T-helper 17 cell (primary cell): ENCODE measurements at regions not wholly inside any gene's neighbourhood (a gene's known extent, or its start where the extent isn't known, plus 50 kb on each side); places are given as distances from the start of the nearest gene placed in this dataset.
A peak's percentile ranks its signal among the peaks of the same experiment; 100 is the strongest.
"Not testable (repeated sequence)": the region's sequence is repeated elsewhere in the genome, so short reads cannot be mapped to it uniquely, and the experiment has no call there.

Experiments used
- ATAC-seq: fragments of 150-1000 bp; cut with Tn5 transposase; 2 replicates; pipeline ENCODE4 v1.10.0; 2021; ENCODE audit warnings: mild to moderate bottlenecking, moderate library complexity
- DNase-seq, 3 donors: peaks; one replicate each; pipeline versions ENCODE4 v3.0.0 to v3.0.0-alpha.2; 2020 to 2021
- H3K9me3 ChIP-seq: one replicate; pipeline ENCODE4 v1.7.0; 2013; ENCODE audit warnings: low read length, mild to moderate bottlenecking; ENCODE audit not compliant: control insufficient read depth, poor library complexity, severe bottlenecking
- H3K27ac Mint-ChIP-seq: one replicate; pipeline ENCODE4 v1.8.0; 2022; ENCODE audit warnings: mild to moderate bottlenecking, moderate library complexity, mixed read lengths
- H3K27me3 Mint-ChIP-seq: one replicate; pipeline ENCODE4 v1.8.0; 2022; ENCODE audit warnings: mixed read lengths
- H3K36me3 Mint-ChIP-seq: one replicate; pipeline ENCODE4 v1.8.0; 2022; ENCODE audit warnings: low read depth, mixed read lengths
- H3K4me1 Mint-ChIP-seq: one replicate; pipeline ENCODE4 v1.8.0; 2022; ENCODE audit warnings: mild to moderate bottlenecking, mixed read lengths
- H3K4me3 Mint-ChIP-seq: one replicate; pipeline ENCODE4 v1.8.0; 2022; ENCODE audit warnings: mild to moderate bottlenecking, moderate library complexity, mixed read lengths

DNA sequence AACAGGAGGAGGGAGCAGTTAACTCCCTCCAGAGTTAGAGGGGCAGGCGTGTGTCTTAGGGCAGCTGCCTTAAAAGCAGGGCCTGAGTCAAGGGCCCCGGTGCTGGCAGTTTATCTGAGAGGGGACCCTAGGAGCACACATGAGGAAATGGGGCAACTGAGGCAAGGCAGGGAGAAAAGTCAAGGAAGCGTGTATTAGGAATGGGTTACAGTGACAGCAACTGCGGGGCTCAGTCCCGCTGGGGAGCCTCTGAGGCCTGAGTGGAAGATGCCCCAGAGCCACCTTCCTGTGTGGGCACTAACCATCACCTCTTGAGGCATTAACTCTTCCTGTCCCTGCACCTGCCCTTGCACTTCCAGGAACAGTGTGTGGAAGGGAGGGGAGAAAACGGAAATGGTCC lies 276.3 kb downstream of the MATN1 start:
- ATAC-seq (no peak), DNase-seq (no peak)
- Mint-ChIP-seq H3K4me3 (no peak overlapping the region), H3K4me1 (peaks cover 2% of the 10 kb centered on the region), H3K27me3 (peaks cover 24% of the 10 kb centered on the region), H3K36me3 (peaks cover 6% of the 10 kb centered on the region), H3K27ac (no peak overlapping the region)
- no peaks in the 10 kb centered on the region for H3K9me3 ChIP-seq

DNA sequence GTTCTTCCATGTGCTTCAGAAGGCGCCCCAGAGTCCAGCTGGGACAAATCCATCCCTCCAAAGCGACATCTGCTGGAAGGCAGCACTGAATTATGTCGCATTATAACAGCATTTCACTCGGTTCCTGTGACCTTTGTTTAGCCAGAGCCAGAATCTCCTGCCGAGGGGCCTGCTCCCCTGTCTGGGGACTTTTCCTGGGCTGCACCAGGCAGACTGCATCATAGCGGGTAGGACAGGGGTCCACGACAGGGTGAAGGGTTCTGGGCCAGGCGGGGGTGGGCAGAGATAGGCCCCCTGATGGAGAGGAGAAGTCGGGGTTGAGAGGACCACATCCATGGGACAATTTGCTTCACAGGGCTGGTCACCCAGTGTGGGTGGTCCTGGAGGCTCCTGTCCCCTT lies 276.9 kb downstream of the MATN1 start:
- no peak overlapping the region for H3K4me3 Mint-ChIP-seq
- DNase-seq (no peak), ATAC-seq (no peak)
- H3K9me3 ChIP-seq = no peaks in the 10 kb centered on the region
- H3K36me3 Mint-ChIP-seq = peaks cover 6% of the 10 kb centered on the region
- peaks cover 24% of the 10 kb centered on the region for H3K27me3 Mint-ChIP-seq
- no peak overlapping the region for H3K27ac Mint-ChIP-seq
- peaks cover 2% of the 10 kb centered on the region for H3K4me1 Mint-ChIP-seq

DNA sequence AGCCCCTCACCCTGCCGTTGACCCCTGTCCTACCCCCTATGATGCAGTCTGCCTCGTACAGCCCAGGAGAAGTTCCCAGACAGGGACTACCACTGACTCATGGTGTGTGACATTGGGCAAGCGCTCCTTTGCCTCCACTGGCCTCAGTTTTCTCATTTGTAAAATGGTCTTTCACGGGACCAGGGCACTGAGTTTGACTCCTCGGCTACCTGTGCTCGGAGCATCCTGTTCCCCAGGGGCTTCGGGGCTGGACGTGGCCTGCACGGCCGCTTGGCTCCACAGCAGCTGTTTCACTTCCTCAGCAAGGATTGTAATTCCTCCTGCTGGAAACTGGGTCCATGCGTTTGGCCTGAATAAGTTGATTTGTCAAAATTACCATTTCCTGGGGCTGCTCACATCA lies 277.3 kb downstream of the MATN1 start:
- Mint-ChIP-seq H3K4me3 (no peak overlapping the region), H3K27me3 (peaks cover 24% of the 10 kb centered on the region), H3K36me3 (peaks cover 6% of the 10 kb centered on the region), H3K27ac (no peak overlapping the region), H3K4me1 (peaks cover 2% of the 10 kb centered on the region)
- H3K9me3 ChIP-seq = no peaks in the 10 kb centered on the region
- DNase-seq = no peak
- ATAC-seq = no peak

DNA sequence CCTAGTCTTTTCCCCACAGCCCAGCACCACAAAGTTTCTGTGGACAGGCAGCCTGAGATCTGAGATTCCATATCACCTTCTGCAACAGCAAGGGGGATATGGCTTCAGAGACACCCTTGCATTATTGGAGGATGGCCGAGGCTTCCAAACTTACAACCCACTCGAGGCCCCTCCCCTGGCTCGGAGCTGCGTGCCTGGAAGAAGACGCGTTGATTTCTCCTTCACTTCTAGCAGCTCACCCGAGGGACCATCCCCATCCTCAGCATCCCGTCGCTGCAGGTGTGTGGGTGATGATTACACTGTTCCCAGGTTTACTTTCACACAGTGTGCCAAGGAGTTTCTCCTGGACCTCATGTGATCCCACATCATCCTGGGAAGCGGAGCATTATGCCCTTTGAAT lies 277.9 kb downstream of the MATN1 start:
- Mint-ChIP-seq H3K27me3 (peaks cover 23% of the 10 kb centered on the region), H3K4me1 (peaks cover 2% of the 10 kb centered on the region), H3K36me3 (peaks cover 6% of the 10 kb centered on the region), H3K27ac (no peak overlapping the region), H3K4me3 (no peak overlapping the region)
- H3K9me3 ChIP-seq = no peaks in the 10 kb centered on the region
- DNase-seq = no peak
- ATAC-seq = no peak

DNA sequence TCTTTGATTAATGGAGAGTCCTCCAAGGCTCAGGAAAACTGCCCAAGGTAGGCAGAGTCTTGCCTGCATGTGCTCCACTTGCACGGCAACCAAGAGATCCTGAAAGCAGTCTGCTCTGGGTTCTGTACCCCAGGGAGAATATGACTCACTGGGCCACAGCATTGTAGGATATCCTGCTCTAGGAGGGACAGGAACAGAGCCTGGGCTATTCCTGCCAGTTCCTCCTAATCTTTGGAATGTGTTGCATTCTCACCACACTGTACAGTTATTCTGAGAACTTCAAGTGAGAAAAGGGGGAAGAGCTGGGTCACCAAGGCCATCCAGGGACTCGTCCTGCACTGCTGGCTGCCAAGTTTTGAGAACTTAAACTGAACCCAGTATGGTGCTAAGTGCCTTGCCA lies 278.5 kb downstream of the MATN1 start:
- Mint-ChIP-seq H3K27me3 (peaks cover 17% of the 10 kb centered on the region), H3K27ac (no peak overlapping the region), H3K4me3 (no peak overlapping the region), H3K4me1 (no peaks in the 10 kb centered on the region), H3K36me3 (peaks cover 3% of the 10 kb centered on the region)
- H3K9me3 ChIP-seq = no peaks in the 10 kb centered on the region
- DNase-seq (no peak), ATAC-seq (no peak)

DNA sequence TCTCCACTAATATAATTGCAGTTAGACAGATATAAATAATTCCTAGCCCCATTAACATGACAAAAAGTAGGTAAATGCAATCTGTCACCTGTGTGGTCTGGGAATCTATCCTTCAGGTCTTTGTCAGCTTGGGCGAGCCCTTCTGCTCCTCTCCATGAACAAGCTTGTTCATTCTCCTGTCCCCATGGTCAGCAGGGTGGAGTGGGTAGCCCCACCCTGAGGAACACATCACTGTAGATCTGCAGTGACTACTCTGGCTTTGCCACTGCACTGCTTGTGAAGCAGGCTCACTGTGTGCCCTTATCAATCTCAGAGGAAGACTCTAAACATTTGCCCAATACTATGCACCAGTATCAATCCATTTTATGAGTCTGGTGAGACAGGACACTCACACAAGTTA lies 279.0 kb downstream of the MATN1 start:
- DNase-seq (no peak), ATAC-seq (no peak)
- Mint-ChIP-seq H3K27ac (no peak overlapping the region), H3K36me3 (peaks cover 3% of the 10 kb centered on the region), H3K27me3 (peaks cover 16% of the 10 kb centered on the region), H3K4me1 (no peaks in the 10 kb centered on the region), H3K4me3 (no peak overlapping the region)
- H3K9me3 ChIP-seq = no peaks in the 10 kb centered on the region

DNA sequence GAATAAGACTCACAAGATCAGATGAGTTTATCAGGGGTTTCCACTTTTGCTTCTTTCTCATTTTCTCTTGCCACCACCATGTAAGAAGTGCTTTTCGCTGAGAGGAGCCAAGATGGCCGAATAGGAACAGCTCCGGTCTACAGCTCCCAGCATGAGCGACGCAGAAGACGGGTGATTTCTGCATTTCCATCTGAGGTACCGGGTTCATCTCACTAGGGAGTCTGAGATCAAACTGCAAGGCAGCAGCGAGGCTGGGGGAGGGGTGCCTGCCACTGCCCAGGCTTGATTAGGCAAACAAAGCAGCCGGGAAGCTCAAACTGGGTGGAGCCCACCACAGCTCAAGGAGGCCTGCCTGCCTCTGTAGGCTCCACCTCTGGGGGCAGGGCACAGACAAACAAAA lies 285.1 kb downstream of the MATN1 start:
- H3K9me3 ChIP-seq, H3K4me1 Mint-ChIP-seq, DNase-seq, H3K4me3 Mint-ChIP-seq, H3K27ac Mint-ChIP-seq, H3K36me3 Mint-ChIP-seq, ATAC-seq, H3K27me3 Mint-ChIP-seq: not testable (repeated sequence)

DNA sequence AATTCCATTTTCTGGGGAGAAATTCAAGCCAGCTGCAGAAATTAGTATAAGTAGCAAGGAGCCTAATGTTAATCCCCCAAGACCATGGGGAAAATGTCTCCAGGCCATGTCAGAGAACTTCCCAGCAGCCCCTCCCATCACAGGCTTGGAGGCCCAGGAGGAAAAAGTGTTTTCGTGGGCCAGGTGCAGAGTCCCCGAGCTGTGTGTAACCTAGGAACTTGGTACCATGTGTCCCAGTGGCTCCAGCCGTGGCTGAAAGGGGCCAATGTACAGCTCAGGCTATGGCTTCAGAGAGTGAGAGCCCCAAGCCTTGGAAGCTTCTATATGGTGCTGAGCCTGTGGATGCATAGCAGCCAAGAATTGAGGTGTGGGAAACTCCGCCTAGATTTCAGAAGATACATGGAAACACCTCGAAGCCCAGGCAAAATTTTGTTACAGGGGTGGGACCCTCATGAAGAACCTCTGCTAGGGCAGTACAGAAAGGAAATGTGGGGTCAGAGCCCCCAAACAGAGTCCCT lies 286.3 kb downstream of the MATN1 start:
- ATAC-seq (no peak), DNase-seq (no peak)
- no peaks in the 10 kb centered on the region for H3K9me3 ChIP-seq
- H3K4me1 Mint-ChIP-seq = no peaks in the 10 kb centered on the region
- H3K36me3 Mint-ChIP-seq = no peaks in the 10 kb centered on the region
- H3K27me3 Mint-ChIP-seq = no peaks in the 10 kb centered on the region
- no peak overlapping the region for H3K4me3 Mint-ChIP-seq
- no peak overlapping the region for H3K27ac Mint-ChIP-seq

DNA sequence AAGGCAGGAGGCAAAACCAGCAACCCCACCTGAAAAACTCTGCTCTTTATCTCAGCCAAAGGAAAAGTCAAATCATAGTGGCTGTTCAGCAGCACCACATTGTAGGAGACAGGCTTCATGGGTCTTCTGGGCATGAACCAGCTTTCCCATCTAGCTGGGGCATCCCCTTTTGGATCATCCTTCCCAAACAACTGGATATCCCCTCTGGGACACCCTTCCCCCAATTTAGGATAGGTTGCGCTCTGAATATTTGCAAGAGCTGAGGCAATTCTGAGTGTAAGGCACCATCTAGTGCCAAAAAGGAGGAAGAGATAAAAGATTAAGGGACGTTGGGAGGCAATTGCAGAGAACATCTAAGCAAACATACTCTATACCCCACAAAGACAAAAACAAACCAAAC lies 295.8 kb downstream of the MATN1 start:
- Mint-ChIP-seq H3K27me3 (peaks cover 10% of the 10 kb centered on the region), H3K4me3 (no peak overlapping the region), H3K27ac (no peak overlapping the region), H3K4me1 (no peaks in the 10 kb centered on the region), H3K36me3 (peaks cover 5% of the 10 kb centered on the region)
- ATAC-seq = no peak
- H3K9me3 ChIP-seq = peaks cover 9% of the 10 kb centered on the region
- no peak for DNase-seq

DNA sequence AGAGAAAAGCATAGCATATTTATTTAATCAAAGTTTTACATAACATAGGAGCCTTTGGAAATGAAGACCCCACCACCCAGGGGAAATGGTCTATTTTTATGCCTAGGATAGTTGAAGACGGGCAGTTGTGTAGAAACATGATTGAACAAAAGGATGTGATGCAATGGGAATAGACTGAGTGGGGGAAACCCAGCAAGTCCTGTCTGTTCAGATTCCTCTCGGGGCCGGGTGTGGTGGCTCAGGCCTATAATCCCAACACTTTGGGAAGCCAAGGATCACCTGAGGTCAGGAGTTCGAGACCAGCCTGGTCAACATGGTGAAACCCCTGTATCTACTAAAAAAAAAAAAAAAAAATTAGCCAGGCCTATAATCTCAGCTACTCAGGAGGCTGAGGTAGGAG lies 298.3 kb downstream of the MATN1 start:
- Mint-ChIP-seq H3K27me3 (peaks cover 28% of the 10 kb centered on the region), H3K4me3 (no peak overlapping the region), H3K4me1 (no peaks in the 10 kb centered on the region), H3K36me3 (peaks cover 5% of the 10 kb centered on the region), H3K27ac (no peak overlapping the region)
- no peak for ATAC-seq
- peaks cover 9% of the 10 kb centered on the region for H3K9me3 ChIP-seq
- no peak for DNase-seq

DNA sequence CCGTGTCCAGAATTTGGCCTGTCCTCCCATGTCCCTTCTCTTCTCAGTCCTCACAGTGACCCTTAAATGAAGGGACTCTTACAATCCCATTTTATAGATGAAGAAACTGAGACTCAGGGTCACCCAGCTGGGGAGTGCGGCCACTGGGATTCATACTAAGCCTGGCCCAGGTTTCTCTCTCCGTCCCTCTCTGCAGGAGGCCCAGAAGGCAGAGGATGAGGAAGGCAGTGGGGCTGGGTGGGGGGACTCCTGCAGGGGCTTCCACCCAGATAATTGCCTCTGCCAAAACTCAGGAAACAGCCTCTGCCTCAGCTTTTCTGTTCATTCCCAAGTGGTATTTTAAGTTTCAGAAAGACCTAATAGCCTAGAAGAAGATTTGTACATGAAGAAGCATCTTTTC lies 299.8 kb downstream of the MATN1 start:
- H3K4me3 Mint-ChIP-seq = no peak overlapping the region
- no peak overlapping the region for H3K27ac Mint-ChIP-seq
- H3K9me3 ChIP-seq = peaks cover 9% of the 10 kb centered on the region
- peaks cover 3% of the 10 kb centered on the region for H3K36me3 Mint-ChIP-seq
- no peaks in the 10 kb centered on the region for H3K4me1 Mint-ChIP-seq
- ATAC-seq (no peak), DNase-seq (no peak)
- peaks cover 38% of the 10 kb centered on the region for H3K27me3 Mint-ChIP-seq

DNA sequence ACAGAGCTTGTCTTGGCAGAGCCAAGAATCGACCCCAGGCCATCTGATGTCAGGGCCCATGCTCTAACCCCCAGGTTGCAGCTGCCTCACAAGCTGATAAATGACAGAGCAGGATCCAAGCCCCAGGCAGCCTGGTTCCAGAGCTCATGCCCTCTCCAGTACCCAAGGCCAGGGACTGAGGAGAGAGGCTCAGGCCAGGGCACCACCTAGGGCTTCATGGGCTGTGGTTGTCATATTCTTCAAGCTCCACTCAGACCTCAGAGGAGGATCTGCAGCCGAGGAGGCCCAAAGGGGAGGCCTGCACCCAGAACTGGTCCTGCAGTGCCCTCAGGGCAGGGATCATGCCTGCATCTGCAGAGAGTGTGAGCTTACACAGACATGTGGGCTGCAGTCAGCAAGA lies 301.1 kb downstream of the MATN1 start:
- no peak overlapping the region for H3K4me3 Mint-ChIP-seq
- DNase-seq = no peak
- H3K9me3 ChIP-seq = peaks cover 4% of the 10 kb centered on the region
- ATAC-seq = no peak
- no peak overlapping the region for H3K27ac Mint-ChIP-seq
- peaks cover 45% of the 10 kb centered on the region for H3K27me3 Mint-ChIP-seq
- no peaks in the 10 kb centered on the region for H3K4me1 Mint-ChIP-seq
- peaks cover 3% of the 10 kb centered on the region for H3K36me3 Mint-ChIP-seq

DNA sequence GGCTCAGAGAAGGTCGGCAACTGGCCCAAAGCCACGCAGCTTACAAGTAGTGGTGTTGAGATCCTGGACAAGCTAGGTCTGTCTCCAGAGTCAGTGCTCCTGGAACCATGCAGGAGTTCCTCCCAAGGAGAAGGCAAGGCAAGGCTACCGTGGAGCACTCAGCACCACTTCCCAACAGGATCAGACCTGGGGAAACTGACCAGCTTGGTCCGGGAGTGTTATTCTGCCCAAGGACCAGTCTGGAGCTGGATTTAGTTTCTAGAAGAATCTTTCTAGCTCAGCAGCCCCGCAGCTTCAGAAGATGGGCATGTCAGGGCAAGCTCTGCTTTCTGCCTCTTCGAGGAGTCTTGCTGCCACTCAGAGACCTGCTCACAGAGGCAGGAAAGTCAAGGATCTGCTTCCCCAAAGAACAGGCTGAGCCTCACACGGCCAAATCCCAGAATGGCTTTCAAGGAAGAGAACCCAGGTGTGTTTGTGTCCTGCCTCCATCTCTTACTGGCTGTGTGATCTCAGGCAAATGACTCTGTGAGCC lies 302.8 kb downstream of the MATN1 start:
- DNase-seq (no peak), ATAC-seq (no peak)
- no peak overlapping the region for H3K27ac Mint-ChIP-seq

DNA sequence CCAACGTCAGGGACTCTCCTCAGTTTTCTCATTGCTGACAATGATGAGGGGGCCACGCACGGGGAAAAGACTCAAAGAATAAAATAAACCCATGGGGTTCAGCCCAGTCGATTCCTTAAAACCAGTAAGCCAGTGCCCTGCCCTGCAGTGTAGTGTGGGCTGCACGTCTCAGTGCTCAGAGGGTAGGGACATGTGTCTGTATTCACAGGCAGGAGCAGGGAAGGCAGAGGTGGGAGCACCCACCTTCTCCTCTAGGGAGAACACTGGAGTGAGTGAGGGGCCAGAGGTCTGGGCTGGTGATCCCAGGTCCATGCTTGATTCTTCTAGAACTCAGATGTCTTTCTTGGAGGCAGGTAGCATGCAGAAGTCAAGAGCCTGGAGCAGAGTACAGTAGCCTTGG lies 303.6 kb downstream of the MATN1 start:
- ATAC-seq = no peak
- peaks cover 56% of the 10 kb centered on the region for H3K27me3 Mint-ChIP-seq
- no peak for DNase-seq

More for the DNA sequence above, 302.8 kb downstream of the MATN1 start:
- Mint-ChIP-seq H3K4me3 (no peak overlapping the region), H3K27me3 (peaks cover 55% of the 10 kb centered on the region), H3K36me3 (peaks cover under 1% of the 10 kb centered on the region), H3K4me1 (no peaks in the 10 kb centered on the region)
- H3K9me3 ChIP-seq = no peaks in the 10 kb centered on the region

More for the DNA sequence above, 303.6 kb downstream of the MATN1 start:
- Mint-ChIP-seq H3K27ac (no peak overlapping the region), H3K4me1 (no peaks in the 10 kb centered on the region), H3K4me3 (peak overlapping the region; percentile 12), H3K36me3 (no peaks in the 10 kb centered on the region)
- no peaks in the 10 kb centered on the region for H3K9me3 ChIP-seq
